ENCODE measurements at regions not wholly inside any gene's neighbourhood (a gene's known extent, or its start where the extent isn't known, plus 50 kb on each side); places are given as distances from the start of the nearest gene placed in this dataset.

DNA sequence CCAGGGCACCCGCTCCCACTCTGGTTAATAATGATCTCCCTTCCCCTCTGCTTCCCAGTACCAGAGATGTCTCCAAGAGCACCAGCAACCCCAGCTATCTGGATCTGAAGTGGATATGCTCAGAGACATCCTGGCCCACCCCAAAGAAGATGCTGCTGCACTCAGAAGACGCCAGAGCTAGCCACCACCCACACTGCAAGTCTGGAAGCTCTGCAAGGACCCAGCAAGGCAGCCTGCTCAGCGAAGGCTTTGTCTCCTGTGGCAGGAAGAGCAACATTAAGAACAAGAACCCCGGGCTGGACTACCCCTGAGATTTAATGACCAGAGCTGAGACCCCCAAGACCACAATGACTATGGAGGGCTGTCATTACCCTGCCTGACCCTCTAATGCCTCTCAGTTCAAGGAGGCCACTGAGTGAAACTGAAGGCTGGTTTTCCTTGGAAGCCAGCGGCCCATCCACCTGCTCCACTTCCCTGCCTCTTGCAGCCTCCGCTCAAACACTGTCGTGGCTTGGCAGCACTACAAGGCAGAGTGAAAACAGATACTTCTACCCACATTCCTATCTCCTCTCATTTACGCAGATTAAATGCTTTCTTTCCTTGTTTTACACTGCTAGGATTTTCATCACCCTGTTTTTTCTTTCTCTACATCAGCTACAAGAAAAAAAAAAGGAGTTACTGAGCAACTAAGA, 202.2 kb downstream of the SNX10 start:
- no peaks in the 10 kb centered on the region for H3K27me3 ChIP-seq (ENCODE audit: insufficient read depth, low read length, poor library complexity, severe bottlenecking)
- no peaks in the 10 kb centered on the region for H3K4me1 ChIP-seq (ENCODE audit: insufficient read depth, low read length, poor library complexity, severe bottlenecking)
- TF ChIP-seq EZH2phosphoT487 (IDR thresholded peaks at IDR 0.05; ENCODE audit: borderline replicate concordance), result no peak
- TF ChIP-seq, protein P1, sequence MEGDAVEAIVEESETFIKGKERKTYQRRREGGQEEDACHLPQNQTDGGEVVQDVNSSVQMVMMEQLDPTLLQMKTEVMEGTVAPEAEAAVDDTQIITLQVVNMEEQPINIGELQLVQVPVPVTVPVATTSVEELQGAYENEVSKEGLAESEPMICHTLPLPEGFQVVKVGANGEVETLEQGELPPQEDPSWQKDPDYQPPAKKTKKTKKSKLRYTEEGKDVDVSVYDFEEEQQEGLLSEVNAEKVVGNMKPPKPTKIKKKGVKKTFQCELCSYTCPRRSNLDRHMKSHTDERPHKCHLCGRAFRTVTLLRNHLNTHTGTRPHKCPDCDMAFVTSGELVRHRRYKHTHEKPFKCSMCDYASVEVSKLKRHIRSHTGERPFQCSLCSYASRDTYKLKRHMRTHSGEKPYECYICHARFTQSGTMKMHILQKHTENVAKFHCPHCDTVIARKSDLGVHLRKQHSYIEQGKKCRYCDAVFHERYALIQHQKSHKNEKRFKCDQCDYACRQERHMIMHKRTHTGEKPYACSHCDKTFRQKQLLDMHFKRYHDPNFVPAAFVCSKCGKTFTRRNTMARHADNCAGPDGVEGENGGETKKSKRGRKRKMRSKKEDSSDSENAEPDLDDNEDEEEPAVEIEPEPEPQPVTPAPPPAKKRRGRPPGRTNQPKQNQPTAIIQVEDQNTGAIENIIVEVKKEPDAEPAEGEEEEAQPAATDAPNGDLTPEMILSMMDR (conservative IDR thresholded peaks at IDR 0.05; ENCODE audit: low read length), result no peak
- no peak overlapping the region for H3K9ac ChIP-seq (ENCODE audit: low read depth, low read length, poor library complexity, severe bottlenecking)
- H3F3A ChIP-seq (ENCODE audit: low read depth), result no peaks in the 10 kb centered on the region
- H3K79me2 ChIP-seq (ENCODE audit: insufficient read depth, low read length), result no peaks in the 10 kb centered on the region
- no peaks in the 10 kb centered on the region for H3K9me3 ChIP-seq (ENCODE audit: insufficient read depth, low read depth, low read length)
- no peaks in the 10 kb centered on the region for H3K9me2 ChIP-seq (replicated peaks; ENCODE audit: low read depth, low read length)
- no peaks in the 10 kb centered on the region for H4K20me1 ChIP-seq (ENCODE audit: insufficient read depth, low read length, poor library complexity, severe bottlenecking)
- no peaks in the 10 kb centered on the region for H3K36me3 ChIP-seq (ENCODE audit: insufficient read depth, low read length)
- no peak overlapping the region for H3K4me3 ChIP-seq (ENCODE audit: low read length, poor library complexity, severe bottlenecking)
- H2AFZ ChIP-seq (ENCODE audit: low read length), result no peak overlapping the region
- H3K4me2 ChIP-seq (ENCODE audit: low read depth, low read length, poor library complexity, severe bottlenecking), result no peak overlapping the region

GRCh38 chr7:26495569-26495968, 203.9 kb downstream of the SNX10 start:
- no peaks in the 10 kb centered on the region for H3K4me1 ChIP-seq (ENCODE audit: insufficient read depth, low read length, poor library complexity, severe bottlenecking)
- TF ChIP-seq EZH2phosphoT487 (IDR thresholded peaks at IDR 0.05; ENCODE audit: borderline replicate concordance), result no peak
- TF ChIP-seq, protein P1 (conservative IDR thresholded peaks at IDR 0.05; ENCODE audit: low read length), result no peak
- no peaks in the 10 kb centered on the region for H3K9me2 ChIP-seq (replicated peaks; ENCODE audit: low read depth, low read length)

DNA sequence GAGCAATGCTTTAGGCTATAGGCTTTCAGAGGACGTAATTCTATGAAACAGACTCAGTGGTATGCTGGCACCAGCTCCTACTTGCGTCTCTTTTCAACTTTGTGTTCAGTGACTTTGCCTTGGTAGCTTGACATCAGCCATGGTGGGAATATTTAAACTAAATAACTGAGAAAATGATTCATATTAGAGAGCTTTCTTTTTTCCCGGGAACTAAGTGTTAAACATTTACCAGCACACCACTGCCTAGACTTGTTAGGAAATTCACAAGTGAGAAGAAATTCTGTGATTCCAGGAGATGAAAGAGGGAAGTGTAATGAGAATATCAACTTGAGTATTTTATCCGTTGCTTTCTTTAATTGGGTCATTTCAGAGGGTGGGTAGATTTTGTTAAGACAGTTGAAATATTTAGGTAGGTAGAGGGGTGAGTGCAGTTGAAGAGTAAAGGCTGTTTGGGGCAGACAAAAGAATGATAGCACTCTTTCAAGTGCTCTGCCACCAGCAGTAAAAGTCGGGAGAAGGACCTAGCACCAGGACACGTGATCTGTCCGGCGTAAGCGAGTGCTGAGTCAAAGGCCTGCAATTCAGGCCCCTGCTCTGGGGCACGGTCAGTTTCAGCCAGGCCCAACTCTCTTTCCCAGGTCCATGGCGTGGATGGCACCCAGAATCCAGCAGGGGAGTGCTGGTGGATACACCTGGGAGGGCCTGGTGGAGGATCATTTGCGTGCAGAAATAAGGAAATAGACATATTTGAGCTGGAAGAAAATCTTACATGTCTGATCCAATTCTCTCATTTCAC, 206.3 kb downstream of the SNX10 start:
- Histone ChIP-seq H3K79me2 (ENCODE audit: insufficient read depth, low read length) (no peaks in the 10 kb centered on the region), H3K36me3 (ENCODE audit: insufficient read depth, low read length) (no peaks in the 10 kb centered on the region), H3F3A (ENCODE audit: low read depth) (no peaks in the 10 kb centered on the region), H3K4me1 (ENCODE audit: insufficient read depth, low read length, poor library complexity, severe bottlenecking) (peaks cover 6% of the 10 kb centered on the region), H2AFZ (ENCODE audit: low read length) (no peak overlapping the region), H3K27me3 (ENCODE audit: insufficient read depth, low read length, poor library complexity, severe bottlenecking) (no peaks in the 10 kb centered on the region), H3K4me3 (ENCODE audit: low read length, poor library complexity, severe bottlenecking) (no peak overlapping the region), H3K4me2 (ENCODE audit: low read depth, low read length, poor library complexity, severe bottlenecking) (no peak overlapping the region), H3K9me2 (replicated peaks; ENCODE audit: low read depth, low read length) (no peaks in the 10 kb centered on the region), H3K9me3 (ENCODE audit: insufficient read depth, low read depth, low read length) (no peaks in the 10 kb centered on the region), H3K9ac (ENCODE audit: low read depth, low read length, poor library complexity, severe bottlenecking) (no peak overlapping the region), H4K20me1 (ENCODE audit: insufficient read depth, low read length, poor library complexity, severe bottlenecking) (no peaks in the 10 kb centered on the region)
- TF ChIP-seq, protein P1 (conservative IDR thresholded peaks at IDR 0.05; ENCODE audit: low read length), result no peak
- no peak for TF ChIP-seq EZH2phosphoT487 (IDR thresholded peaks at IDR 0.05; ENCODE audit: borderline replicate concordance)

More at GRCh38 chr7:26495569-26495968, 203.9 kb downstream of the SNX10 start:
- Histone ChIP-seq H3K27me3 (ENCODE audit: insufficient read depth, low read length, poor library complexity, severe bottlenecking) (no peaks in the 10 kb centered on the region), H3K9me3 (ENCODE audit: insufficient read depth, low read depth, low read length) (no peaks in the 10 kb centered on the region), H3K9ac (ENCODE audit: low read depth, low read length, poor library complexity, severe bottlenecking) (no peak overlapping the region), H3K4me3 (ENCODE audit: low read length, poor library complexity, severe bottlenecking) (no peak overlapping the region), H3K4me2 (ENCODE audit: low read depth, low read length, poor library complexity, severe bottlenecking) (no peak overlapping the region), H3K36me3 (ENCODE audit: insufficient read depth, low read length) (no peaks in the 10 kb centered on the region), H3K79me2 (ENCODE audit: insufficient read depth, low read length) (no peaks in the 10 kb centered on the region), H4K20me1 (ENCODE audit: insufficient read depth, low read length, poor library complexity, severe bottlenecking) (no peaks in the 10 kb centered on the region), H2AFZ (ENCODE audit: low read length) (no peak overlapping the region), H3F3A (ENCODE audit: low read depth) (no peaks in the 10 kb centered on the region)
